ENCODE measurements at regions not wholly inside any gene's neighbourhood (a gene's known extent, or its start where the extent isn't known, plus 50 kb on each side); places are given as distances from the start of the nearest gene placed in this dataset.

- TF ChIP-seq SIN3A (IDR thresholded peaks at IDR 0.05; ENCODE audit: low read depth) (no peak), CTCF (IDR thresholded peaks at IDR 0.05 in 2 of 3, conservative IDR thresholded peaks at IDR 0.05 in 1 of 3; ENCODE audit: borderline replicate concordance in 1 of 3, insufficient read depth in 1 of 3, low read depth in 2 of 3, low read length in 2 of 3) (no peak), ZFX (IDR thresholded peaks at IDR 0.05) (no peak), ZBTB33 (IDR thresholded peaks at IDR 0.05; ENCODE audit: extremely low read depth, insufficient replicate concordance, low read length) (no peak), MAX (IDR thresholded peaks at IDR 0.05) (no peak), FOSL1 (IDR thresholded peaks at IDR 0.05; ENCODE audit: low read depth) (no peak), TCF7L2 (IDR thresholded peaks at IDR 0.05; ENCODE audit: borderline replicate concordance, extremely low read depth, insufficient read depth, insufficient read length) (no peak), EZH2 (IDR thresholded peaks at IDR 0.05) (no peak), POLR2A (IDR thresholded peaks at IDR 0.05; ENCODE audit: borderline replicate concordance, extremely low read depth, insufficient read depth, insufficient read length) (no peak), RAD21 (IDR thresholded peaks at IDR 0.05; ENCODE audit: low read depth) (no peak), ZNF274 (IDR thresholded peaks at IDR 0.05; ENCODE audit: low read depth, low read length) (no peak)
- TF ChIP-seq, protein P1, sequence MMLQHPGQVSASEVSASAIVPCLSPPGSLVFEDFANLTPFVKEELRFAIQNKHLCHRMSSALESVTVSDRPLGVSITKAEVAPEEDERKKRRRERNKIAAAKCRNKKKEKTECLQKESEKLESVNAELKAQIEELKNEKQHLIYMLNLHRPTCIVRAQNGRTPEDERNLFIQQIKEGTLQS (IDR thresholded peaks at IDR 0.05), result no peak
Observed at GRCh38 chr5:155750101-155750500, 576.9 kb upstream of the SGCD start.
